Left lung (tissue), 4 donors: ENCODE measurements at regions not wholly inside any gene's neighbourhood (a gene's known extent, or its start where the extent isn't known, plus 50 kb on each side); places are given as distances from the start of the nearest gene placed in this dataset.

ENCODE experiments used
- ATAC-seq: fragments of 200-7000 bp; cut with Tn5 transposase; one replicate; pipeline ENCODE4 v1.9.1; 2020; ENCODE audit warnings: moderate library complexity
- DNase-seq, 4 donors: peaks; one replicate each; pipeline ENCODE4 v3.0.0-alpha.2; 2013 to 2020
- H3K27ac ChIP-seq, 2 donors: fragments of 200-600 bp; sonication (generic) in 1 of 2; one replicate each; pipeline versions ENCODE4 v1.5.0 to v1.8.0; 2020 to 2021
- H3K27me3 ChIP-seq, 2 donors: fragments of 200-600 bp; sonication (generic) in 1 of 2; one replicate each; pipeline versions ENCODE4 v1.5.0 to v1.8.0; 2020 to 2021
- H3K36me3 ChIP-seq, 2 donors: fragments of 200-600 bp; sonication (generic) in 1 of 2; one replicate each; pipeline versions ENCODE4 v1.5.0 to v1.8.0; 2020 to 2021
- H3K4me1 ChIP-seq, 2 donors: fragments of 200-600 bp; one replicate each; pipeline ENCODE4 v1.8.0; 2021
- H3K4me3 ChIP-seq, 2 donors: fragments of 200-600 bp; sonication (generic) in 1 of 2; one replicate each; pipeline versions ENCODE4 v1.5.0 to v1.8.0; 2020 to 2021; ENCODE audit warnings: mild to moderate bottlenecking in 1 of 2
- H3K9me3 ChIP-seq, 2 donors: fragments of 200-600 bp; sonication (generic) in 1 of 2; one replicate each; pipeline versions ENCODE4 v1.5.0 to v1.8.0; 2020 to 2021
- CTCF ChIP-seq, 2 donors: fragments of 200-600 bp; sonication (generic) in 1 of 2; IDR thresholded peaks; one replicate each; pipeline versions ENCODE4 v1.5.0 to v1.8.0; 2021; ENCODE audit warnings: antibody characterized with exemption in 2 of 2
- intact Hi-C, 2 donors: fragments of 100-400 bp; cut with DNase I; formaldehyde crosslinking; loops; one replicate each; pipeline versions ENCODE4 v1.11.2 to v1.14.2; 2022
- donor health status: DM: no; HTN: yes; CAD: no.
- donor health status: DM: no; HTN: no; CAD: no.

- TF ChIP-seq CTCF (IDR thresholded peaks at IDR 0.05): no peak
- H3K36me3 ChIP-seq: no peaks in the 10 kb centered on the region
- H3K4me1 ChIP-seq: no peaks in the 10 kb centered on the region
- DNase-seq (peak in 1 of 4 donors; percentile 2), ATAC-seq (no peak)
- no peak overlapping the region for H3K27ac ChIP-seq
- peaks cover 0 to 19% of the 10 kb centered on the region in 2 donors for H3K9me3 ChIP-seq
- no peak overlapping the region for H3K4me3 ChIP-seq
- no peaks in the 10 kb centered on the region for H3K27me3 ChIP-seq
- intact Hi-C loops: no loop called here
Observed at GRCh38 chr4:33658971-33659370, 2585.3 kb downstream of the ARAP2 start.

DNA sequence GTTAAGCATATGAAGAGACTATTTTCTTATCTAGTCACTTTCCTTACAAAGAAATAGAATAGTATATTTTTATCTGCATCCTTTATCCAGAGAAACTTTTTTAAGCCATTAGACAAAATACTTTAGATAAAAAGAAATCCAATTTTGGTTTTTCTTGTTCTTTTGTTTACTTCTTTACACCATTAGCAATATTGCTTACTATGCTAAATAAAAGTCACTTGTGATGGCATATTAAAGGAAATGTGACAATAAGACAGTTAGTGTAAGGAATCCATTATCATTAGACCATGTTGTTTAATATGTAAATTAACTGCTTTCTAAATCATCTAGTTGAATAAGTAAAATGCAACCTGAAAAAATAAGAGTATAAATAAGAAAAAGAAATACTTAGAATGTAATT is 2582.7 kb downstream of the ARAP2 start:
- peaks cover 0 to 23% of the 10 kb centered on the region in 2 donors for H3K9me3 ChIP-seq
- H3K4me1 ChIP-seq: no peaks in the 10 kb centered on the region
- no peak overlapping the region for H3K27ac ChIP-seq
- intact Hi-C loops: no loop called here
- no peak for DNase-seq
- no peak for TF ChIP-seq CTCF (IDR thresholded peaks at IDR 0.05)
- ATAC-seq: no peak
- H3K36me3 ChIP-seq: no peaks in the 10 kb centered on the region
- no peaks in the 10 kb centered on the region for H3K27me3 ChIP-seq
- H3K4me3 ChIP-seq: no peak overlapping the region

GRCh38 chr4:33685939-33686338 is 2558.4 kb downstream of the ARAP2 start:
- Histone ChIP-seq H3K9me3 (peaks cover 0 to 8% of the 10 kb centered on the region in 2 donors), H3K4me3 (no peak overlapping the region), H3K4me1 (no peaks in the 10 kb centered on the region), H3K27ac (no peak overlapping the region), H3K36me3 (no peaks in the 10 kb centered on the region), H3K27me3 (no peaks in the 10 kb centered on the region)
- intact Hi-C loops: no loop called here
- TF ChIP-seq CTCF (IDR thresholded peaks at IDR 0.05): no peak
- DNase-seq (no peak), ATAC-seq (no peak)

- intact Hi-C loops: no loop called here
- no peak for ATAC-seq
Observed at GRCh38 chr4:33696041-33696440, 2548.3 kb downstream of the ARAP2 start.

DNA sequence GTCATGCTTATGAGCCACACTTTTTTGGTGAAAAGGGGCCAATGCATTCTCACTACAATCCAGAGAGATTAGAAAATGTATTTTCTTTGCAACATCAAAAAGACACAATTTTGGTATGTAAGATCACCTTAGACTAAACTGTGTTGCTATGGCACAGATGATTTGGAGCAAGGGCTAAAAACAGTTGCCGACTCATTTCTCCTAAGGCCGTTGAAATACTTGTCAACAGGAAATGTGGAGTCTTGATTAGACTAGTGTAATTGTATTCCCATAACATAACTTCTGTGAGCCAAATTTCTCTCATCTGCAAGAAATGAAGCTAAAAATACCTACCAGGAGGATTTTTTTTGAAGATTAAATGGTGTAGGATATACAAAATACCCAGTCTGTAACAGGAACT is 2547.7 kb downstream of the ARAP2 start:
- no peaks in the 10 kb centered on the region for H3K36me3 ChIP-seq
- H3K27ac ChIP-seq: no peak overlapping the region
- no peak for TF ChIP-seq CTCF (IDR thresholded peaks at IDR 0.05)
- H3K4me3 ChIP-seq: no peak overlapping the region
- DNase-seq: no peak
- intact Hi-C loops: no loop called here
- peaks cover 0 to 4% of the 10 kb centered on the region in 2 donors for H3K9me3 ChIP-seq
- H3K27me3 ChIP-seq: no peaks in the 10 kb centered on the region
- H3K4me1 ChIP-seq: no peaks in the 10 kb centered on the region
- ATAC-seq: no peak

More at GRCh38 chr4:33696041-33696440, 2548.3 kb downstream of the ARAP2 start:
- no peak overlapping the region for H3K27ac ChIP-seq
- no peaks in the 10 kb centered on the region for H3K4me1 ChIP-seq
- H3K9me3 ChIP-seq: peaks cover 0 to 4% of the 10 kb centered on the region in 2 donors
- no peak for DNase-seq
- no peaks in the 10 kb centered on the region for H3K27me3 ChIP-seq
- no peaks in the 10 kb centered on the region for H3K36me3 ChIP-seq
- H3K4me3 ChIP-seq: no peak overlapping the region
- no peak for TF ChIP-seq CTCF (IDR thresholded peaks at IDR 0.05)
